BJ (cell line): ENCODE measurements at regions not wholly inside any gene's neighbourhood (a gene's known extent, or its start where the extent isn't known, plus 50 kb on each side); places are given as distances from the start of the nearest gene placed in this dataset.

Source experiments
- CTCF ChIA-PET: fragments of 350-600 bp; formaldehyde crosslinking; extraction: SDS; loops from one replicate; lab custom pipeline; 2021; ENCODE audit warnings: antibody characterized with exemption, inconsistent platforms; lab: Yijun Ruan, JAX
- POLR2A ChIA-PET: fragments of 300-600 bp; sonication (Branson Sonifier 250); formaldehyde crosslinking; extraction: SDS; loops from one replicate; lab custom pipeline; 2021; ENCODE audit warnings: antibody characterized with exemption; lab: Charles Lee
- DNase-seq: peaks from one replicate; pipeline ENCODE4 v3.0.0-alpha.2; 2011; ENCODE audit warnings: low read depth
- H3K27me3 ChIP-seq: 2 replicates; pipeline ENCODE4 v1.6.0; 2011; ENCODE audit warnings: low read length; ENCODE audit not compliant: control insufficient read depth, insufficient read depth
- H3K36me3 ChIP-seq: 2 replicates; pipeline ENCODE4 v1.5.1; 2011; ENCODE audit warnings: low read length; ENCODE audit not compliant: control insufficient read depth, insufficient read depth
- H3K4me3 ChIP-seq: 2 replicates; pipeline ENCODE4 v1.5.1; 2011; ENCODE audit warnings: low read depth, mild to moderate bottlenecking, control low read depth, low read length
- CTCF ChIP-seq: IDR thresholded peaks from 2 replicates; pipeline ENCODE4 v1.5.1; 2011; ENCODE audit warnings: low read depth, mild to moderate bottlenecking, control low read depth, inconsistent platforms, low read length, moderate library complexity; ENCODE audit not compliant: insufficient read depth

- CTCF ChIA-PET, result no interaction called here
- no peak for TF ChIP-seq CTCF
- Histone ChIP-seq H3K36me3 (no peaks in the 10 kb centered on the region), H3K27me3 (no peaks in the 10 kb centered on the region), H3K4me3 (no peak overlapping the region)
- POLR2A ChIA-PET, result no interaction called here
- no peak for DNase-seq
Observed at GRCh38 chr19:20413705-20414104, 151.9 kb downstream of the ZNF737 start.

GRCh38 chr19:20412846-20413245, 152.7 kb downstream of the ZNF737 start:
- no peak for DNase-seq
- no peaks in the 10 kb centered on the region for H3K27me3 ChIP-seq
- no peak for TF ChIP-seq CTCF
- H3K36me3 ChIP-seq, result no peaks in the 10 kb centered on the region
- no peak overlapping the region for H3K4me3 ChIP-seq
- POLR2A ChIA-PET, result no interaction called here
- CTCF ChIA-PET, result no interaction called here

GRCh38 chr19:20397292-20397691, 168.3 kb downstream of the ZNF737 start:
- Histone ChIP-seq H3K4me3 (no peak overlapping the region), H3K36me3 (no peaks in the 10 kb centered on the region), H3K27me3 (no peaks in the 10 kb centered on the region)
- DNase-seq, result no peak
- POLR2A ChIA-PET, result no interaction called here
- CTCF ChIA-PET, result no interaction called here
- no peak for TF ChIP-seq CTCF

- TF ChIP-seq CTCF, result no peak
- H3K36me3 ChIP-seq, result no peaks in the 10 kb centered on the region
- ChIA-PET POLR2A (no interaction called here), CTCF (no interaction called here)
- no peaks in the 10 kb centered on the region for H3K27me3 ChIP-seq
- DNase-seq, result no peak
- no peak overlapping the region for H3K4me3 ChIP-seq
Observed at GRCh38 chr19:20388706-20389225, 176.8 kb downstream of the ZNF737 start.

- CTCF ChIA-PET, result no interaction called here
Observed at GRCh38 chr19:20385061-20385460, 180.5 kb downstream of the ZNF737 start.

More at GRCh38 chr19:20385061-20385460, 180.5 kb downstream of the ZNF737 start:
- no peak for TF ChIP-seq CTCF
- Histone ChIP-seq H3K27me3 (no peaks in the 10 kb centered on the region), H3K4me3 (no peak overlapping the region), H3K36me3 (no peaks in the 10 kb centered on the region)
- no peak for DNase-seq
- POLR2A ChIA-PET, result no interaction called here
